H9 (cell line): ENCODE measurements at regions not wholly inside any gene's neighbourhood (a gene's known extent, or its start where the extent isn't known, plus 50 kb on each side); places are given as distances from the start of the nearest gene placed in this dataset.

Experiments
- DNase-seq: peaks from one replicate; pipeline ENCODE4 v3.0.0-alpha.2; 2017
- H2AFZ ChIP-seq: one replicate; pipeline ENCODE4 v1.6.1; 2013; ENCODE audit warnings: mild to moderate bottlenecking, low read length, control low read depth, moderate library complexity
- H2AK5ac ChIP-seq: 2 replicates; pipeline ENCODE4 v1.6.1; 2013; ENCODE audit warnings: low read length, control low read depth, mixed read lengths; ENCODE audit not compliant: insufficient read length
- H2BK120ac ChIP-seq: one replicate; pipeline ENCODE4 v1.6.1; 2013; ENCODE audit warnings: low read depth, mild to moderate bottlenecking, low read length, control low read depth, inconsistent platforms; ENCODE audit not compliant: poor library complexity, severe bottlenecking
- H2BK12ac ChIP-seq: 2 replicates; pipeline ENCODE4 v1.6.1; 2013; ENCODE audit warnings: low read length, control low read depth, mixed read lengths, low read depth; ENCODE audit not compliant: insufficient read length
- H2BK15ac ChIP-seq: 2 replicates; pipeline ENCODE4 v1.6.1; 2013; ENCODE audit warnings: low read depth, low read length, control low read depth
- H2BK20ac ChIP-seq: one replicate; pipeline ENCODE4 v1.6.1; 2013; ENCODE audit warnings: low read depth, mild to moderate bottlenecking, low read length, control low read depth, inconsistent platforms; ENCODE audit not compliant: poor library complexity, severe bottlenecking
- H2BK5ac ChIP-seq: 2 replicates; pipeline ENCODE4 v1.6.1; 2013; ENCODE audit warnings: low read length, control low read depth, mixed read lengths; ENCODE audit not compliant: insufficient read length
- H3K14ac ChIP-seq: 2 replicates; pipeline ENCODE4 v1.6.1; 2013; ENCODE audit warnings: low read length, control low read depth; ENCODE audit not compliant: insufficient read depth
- H3K18ac ChIP-seq: 2 replicates; pipeline ENCODE4 v1.6.1; 2013; ENCODE audit warnings: low read depth, mild to moderate bottlenecking, mixed read lengths, low read length, control low read depth; ENCODE audit not compliant: insufficient read length
- H3K23ac ChIP-seq: 2 replicates; pipeline ENCODE4 v1.6.1; 2013; ENCODE audit warnings: low read length, control low read depth, mixed read lengths, low read depth; ENCODE audit not compliant: insufficient read length
- H3K23me2 ChIP-seq: 2 replicates; pipeline ENCODE4 v1.6.1; 2013; ENCODE audit warnings: low read depth, mild to moderate bottlenecking, mixed read lengths, low read length, control low read depth; ENCODE audit not compliant: insufficient read length, poor library complexity, severe bottlenecking
- H3K27ac ChIP-seq: 2 replicates; pipeline ENCODE4 v1.5.1; 2013; ENCODE audit warnings: low read length, control low read depth, mixed read lengths, low read depth; ENCODE audit not compliant: insufficient read length
- H3K27me3 ChIP-seq: 2 replicates; pipeline ENCODE4 v1.6.1; 2013; ENCODE audit warnings: low read length, control low read depth, inconsistent platforms; ENCODE audit not compliant: insufficient read depth
- H3K4ac ChIP-seq: 2 replicates; pipeline ENCODE4 v1.6.1; 2013; ENCODE audit warnings: low read depth, mild to moderate bottlenecking, control low read depth, inconsistent platforms, low read length, moderate library complexity
- H3K4me1 ChIP-seq: 2 replicates; pipeline ENCODE4 v1.6.1; 2013; ENCODE audit warnings: low read length, control low read depth, inconsistent platforms; ENCODE audit not compliant: insufficient read depth
- H3K4me2 ChIP-seq: 2 replicates; pipeline ENCODE4 v1.6.1; 2013; ENCODE audit warnings: low read length, control low read depth, mixed read lengths; ENCODE audit not compliant: insufficient read length, insufficient read depth
- H3K56ac ChIP-seq: 2 replicates; pipeline ENCODE4 v1.6.1; 2013; ENCODE audit warnings: low read depth, mild to moderate bottlenecking, mixed read lengths, low read length, control low read depth; ENCODE audit not compliant: insufficient read length
- H3K79me1 ChIP-seq: 2 replicates; pipeline ENCODE4 v1.6.1; 2013; ENCODE audit warnings: low read depth, mild to moderate bottlenecking, moderate library complexity, low read length, control low read depth, inconsistent platforms; ENCODE audit not compliant: insufficient read depth, poor library complexity, severe bottlenecking
- H3K79me2 ChIP-seq: 2 replicates; pipeline ENCODE4 v1.6.1; 2013; ENCODE audit warnings: low read length, control low read depth, inconsistent platforms; ENCODE audit not compliant: insufficient read depth
- H3K9ac ChIP-seq: 2 replicates; pipeline ENCODE4 v1.6.1; 2013; ENCODE audit warnings: low read length, control low read depth, mixed read lengths; ENCODE audit not compliant: insufficient read length; ENCODE audit errors: extremely low read depth
- H3K9me3 ChIP-seq: one replicate; pipeline ENCODE4 v1.6.1; 2013; ENCODE audit warnings: low read depth, low read length, inconsistent platforms; ENCODE audit not compliant: control insufficient read depth
- H3T11ph ChIP-seq: one replicate; pipeline ENCODE4 v1.6.1; 2013; ENCODE audit warnings: mild to moderate bottlenecking, low read length, control low read depth, inconsistent platforms
- H4K20me1 ChIP-seq: one replicate; pipeline ENCODE4 v1.6.1; 2013; ENCODE audit not compliant: control insufficient read depth, insufficient read length, insufficient read depth
- H4K5ac ChIP-seq: 2 replicates; pipeline ENCODE4 v1.6.1; 2013; ENCODE audit warnings: low read depth, mild to moderate bottlenecking, mixed read lengths, low read length, control low read depth; ENCODE audit not compliant: insufficient read length
- H4K8ac ChIP-seq: replicated peaks from 2 replicates; pipeline ENCODE4 v1.6.1; 2013; ENCODE audit warnings: low read length, control low read depth, mixed read lengths, low read depth; ENCODE audit not compliant: insufficient read length
- H4K91ac ChIP-seq: 2 replicates; pipeline ENCODE4 v1.6.1; 2013; ENCODE audit warnings: low read depth, mild to moderate bottlenecking, moderate library complexity, mixed read lengths, low read length, control low read depth; ENCODE audit not compliant: insufficient read length
- H3K27ac Mint-ChIP-seq, 3 experiments: 2 replicates in 2 of 3; 3 replicates in 1 of 3; pipeline ENCODE4 v1.8.0; 2020 to 2021; ENCODE audit warnings: mixed read lengths in 3 of 3, mild to moderate bottlenecking in 1 of 3, moderate library complexity in 1 of 3
- H3K27me3 Mint-ChIP-seq: 2 replicates; pipeline ENCODE4 v1.8.0; 2021; ENCODE audit warnings: low read depth, mild to moderate bottlenecking, moderate library complexity, mixed read lengths
- H3K36me3 Mint-ChIP-seq, 3 experiments: 2 replicates in 2 of 3; 3 replicates in 1 of 3; pipeline ENCODE4 v1.8.0; 2020 to 2021; ENCODE audit warnings: low read depth in 3 of 3, mixed read lengths in 3 of 3; ENCODE audit not compliant: insufficient read depth in 1 of 3
- H3K4me1 Mint-ChIP-seq, 2 experiments: 2 replicates each; pipeline ENCODE4 v1.8.0; 2020; ENCODE audit warnings: mixed read lengths in 2 of 2
- H3K4me3 Mint-ChIP-seq, 2 experiments: 2 replicates in 1 of 2; 3 replicates in 1 of 2; pipeline ENCODE4 v1.8.0; 2020 to 2021; ENCODE audit warnings: mild to moderate bottlenecking in 2 of 2, mixed read lengths in 2 of 2, moderate library complexity in 1 of 2
- H3K9me3 Mint-ChIP-seq, 2 experiments: 2 replicates in 1 of 2; 3 replicates in 1 of 2; pipeline ENCODE4 v1.8.0; 2020; ENCODE audit warnings: mild to moderate bottlenecking in 2 of 2, mixed read lengths in 2 of 2, moderate library complexity in 1 of 2
- TF ChIP-seq, protein P1 (sequence below): fragments of 200-600 bp; sonication (generic); conservative IDR thresholded peaks from 3 replicates; pipeline ENCODE4 v1.8.0; 2021; ENCODE audit warnings: antibody characterized with exemption, mild to moderate bottlenecking

DNA sequence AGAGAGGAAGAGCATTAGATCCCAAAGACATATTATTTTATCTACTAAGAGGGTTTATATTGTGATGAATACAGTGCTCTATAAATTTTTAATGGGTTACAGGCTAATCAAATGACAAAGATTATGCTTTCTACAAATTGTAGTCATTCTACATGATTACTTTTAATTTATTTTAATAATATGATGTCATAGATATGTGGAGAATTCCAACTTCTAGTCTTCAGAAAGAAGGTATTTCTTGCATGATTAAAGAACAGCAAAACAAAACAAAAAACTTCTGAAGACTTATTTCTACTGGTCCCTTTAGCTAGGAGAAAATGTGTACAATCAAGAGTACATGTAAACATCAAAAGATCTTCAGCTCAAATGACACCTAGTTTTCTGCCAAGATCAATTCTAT, 71.5 kb upstream of the FOXG1 start:
- H3K4me1 ChIP-seq: no peaks in the 10 kb centered on the region
- no peak overlapping the region for H3T11ph ChIP-seq
- TF ChIP-seq, protein P1, sequence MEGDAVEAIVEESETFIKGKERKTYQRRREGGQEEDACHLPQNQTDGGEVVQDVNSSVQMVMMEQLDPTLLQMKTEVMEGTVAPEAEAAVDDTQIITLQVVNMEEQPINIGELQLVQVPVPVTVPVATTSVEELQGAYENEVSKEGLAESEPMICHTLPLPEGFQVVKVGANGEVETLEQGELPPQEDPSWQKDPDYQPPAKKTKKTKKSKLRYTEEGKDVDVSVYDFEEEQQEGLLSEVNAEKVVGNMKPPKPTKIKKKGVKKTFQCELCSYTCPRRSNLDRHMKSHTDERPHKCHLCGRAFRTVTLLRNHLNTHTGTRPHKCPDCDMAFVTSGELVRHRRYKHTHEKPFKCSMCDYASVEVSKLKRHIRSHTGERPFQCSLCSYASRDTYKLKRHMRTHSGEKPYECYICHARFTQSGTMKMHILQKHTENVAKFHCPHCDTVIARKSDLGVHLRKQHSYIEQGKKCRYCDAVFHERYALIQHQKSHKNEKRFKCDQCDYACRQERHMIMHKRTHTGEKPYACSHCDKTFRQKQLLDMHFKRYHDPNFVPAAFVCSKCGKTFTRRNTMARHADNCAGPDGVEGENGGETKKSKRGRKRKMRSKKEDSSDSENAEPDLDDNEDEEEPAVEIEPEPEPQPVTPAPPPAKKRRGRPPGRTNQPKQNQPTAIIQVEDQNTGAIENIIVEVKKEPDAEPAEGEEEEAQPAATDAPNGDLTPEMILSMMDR: no peak
- H3K23ac ChIP-seq: no peak overlapping the region
- no peak overlapping the region for H2BK15ac ChIP-seq
- H2BK12ac ChIP-seq: no peak overlapping the region
- H3K4ac ChIP-seq: no peak overlapping the region
- Mint-ChIP-seq H3K27me3 (peaks cover 5% of the 10 kb centered on the region), H3K27ac (no peak overlapping the region), H3K4me3 (no peak overlapping the region), H3K36me3 (no peaks in the 10 kb centered on the region), H3K9me3 (no peaks in the 10 kb centered on the region), H3K4me1 (no peaks in the 10 kb centered on the region)
- no peak for DNase-seq
- H2AK5ac ChIP-seq: no peak overlapping the region
- H3K23me2 ChIP-seq: no peaks in the 10 kb centered on the region
- H4K91ac ChIP-seq: no peak overlapping the region
- H3K4me2 ChIP-seq: no peak overlapping the region
- H2BK5ac ChIP-seq: no peak overlapping the region
- H2BK120ac ChIP-seq: no peak overlapping the region
- H3K14ac ChIP-seq: no peak overlapping the region
- H3K18ac ChIP-seq: no peak overlapping the region
- H3K79me1 ChIP-seq: no peaks in the 10 kb centered on the region
- H3K9me3 ChIP-seq: no peaks in the 10 kb centered on the region
- H3K9ac ChIP-seq: no peak overlapping the region
- no peak overlapping the region for H3K27ac ChIP-seq
- H4K20me1 ChIP-seq: no peaks in the 10 kb centered on the region
- H4K5ac ChIP-seq: no peak overlapping the region
- no peak overlapping the region for H3K56ac ChIP-seq
- no peak overlapping the region for H2AFZ ChIP-seq
- no peaks in the 10 kb centered on the region for H3K27me3 ChIP-seq
- no peaks in the 10 kb centered on the region for H3K79me2 ChIP-seq
- H2BK20ac ChIP-seq: no peak overlapping the region
- H4K8ac ChIP-seq: no peak overlapping the region
